RWPE1 (cell line): ENCODE measurements at regions not wholly inside any gene's neighbourhood (a gene's known extent, or its start where the extent isn't known, plus 50 kb on each side); places are given as distances from the start of the nearest gene placed in this dataset.

Experiments
- CTCF ChIA-PET: fragments of 350-600 bp; sonication (Branson Sonifier 250); formaldehyde crosslinking; extraction: SDS; loops from one replicate; lab custom pipeline; 2021; lab: Yijun Ruan, JAX
- POLR2A ChIA-PET: fragments of 400-600 bp; formaldehyde crosslinking; extraction: SDS; loops from one replicate; lab custom pipeline; 2020; ENCODE audit warnings: antibody characterized with exemption; ENCODE audit not compliant: low non-redundant PET; lab: Yijun Ruan, JAX
- DNase-seq: peaks from one replicate; pipeline ENCODE4 v3.0.0; 2012; ENCODE audit warnings: low spot score
- H3K27ac ChIP-seq: fragments of 450-650 bp; 2 replicates; pipeline ENCODE4 v1.5.1; 2017
- CTCF ChIP-seq: fragments of 450-650 bp; conservative IDR thresholded peaks from 2 replicates; pipeline ENCODE4 v1.5.1; 2017; ENCODE audit warnings: low read depth, mild to moderate bottlenecking

GRCh38 chr2:83331810-83332209, 1127.3 kb downstream of the SUCLG1 start:
- no peak for TF ChIP-seq CTCF
- DNase-seq = no peak
- ChIA-PET POLR2A (no interaction called here), CTCF (no interaction called here)
- H3K27ac ChIP-seq = no peak overlapping the region

GRCh38 chr2:83323038-83323437, 1136.0 kb downstream of the SUCLG1 start:
- TF ChIP-seq CTCF = no peak
- DNase-seq = no peak
- H3K27ac ChIP-seq = no peak overlapping the region
- ChIA-PET POLR2A (no interaction called here), CTCF (no interaction called here)

- TF ChIP-seq CTCF = no peak
- DNase-seq = no peak
- ChIA-PET POLR2A (no interaction called here), CTCF (no interaction called here)
- no peak overlapping the region for H3K27ac ChIP-seq
Measured at GRCh38 chr2:83320053-83320452, 1139.0 kb downstream of the SUCLG1 start.

GRCh38 chr2:83305758-83306378, 1153.2 kb downstream of the SUCLG1 start:
- DNase-seq = no peak
- ChIA-PET POLR2A (no interaction called here), CTCF (no interaction called here)
- TF ChIP-seq CTCF = no peak
- no peak overlapping the region for H3K27ac ChIP-seq

GRCh38 chr2:83291083-83291482, 1168.0 kb downstream of the SUCLG1 start:
- POLR2A ChIA-PET = no interaction called here
- TF ChIP-seq CTCF = no peak
- DNase-seq = no peak

GRCh38 chr2:83282841-83283240, 1176.2 kb downstream of the SUCLG1 start:
- CTCF ChIA-PET = no interaction called here
- no peak for TF ChIP-seq CTCF

More at GRCh38 chr2:83291083-83291482, 1168.0 kb downstream of the SUCLG1 start:
- H3K27ac ChIP-seq = no peak overlapping the region
- CTCF ChIA-PET = no interaction called here

More at GRCh38 chr2:83282841-83283240, 1176.2 kb downstream of the SUCLG1 start:
- DNase-seq = no peak
- POLR2A ChIA-PET = no interaction called here
- H3K27ac ChIP-seq = no peak overlapping the region
